ENCODE measurements at regions not wholly inside any gene's neighbourhood (a gene's known extent, or its start where the extent isn't known, plus 50 kb on each side); places are given as distances from the start of the nearest gene placed in this dataset.

DNA sequence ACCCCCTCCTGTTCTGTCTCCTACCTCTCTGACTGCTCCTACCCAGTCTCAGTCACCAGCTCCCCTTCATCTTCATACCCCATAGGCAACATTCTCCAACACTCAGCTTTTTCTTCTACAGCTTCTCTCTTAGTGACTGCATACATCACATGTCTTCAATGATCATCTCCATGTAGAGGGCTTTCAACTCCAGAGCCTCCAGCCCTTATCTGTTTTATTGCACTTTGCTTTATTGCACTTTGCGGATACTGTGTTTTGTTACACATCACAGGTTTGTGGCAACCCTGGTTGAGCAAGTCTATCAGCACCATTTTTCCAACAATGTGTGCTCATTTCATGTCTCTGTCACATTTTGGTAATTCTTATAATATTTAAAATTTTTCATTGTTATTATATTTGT, 230.7 kb downstream of the DEPDC1B start:
- no TSS peak for BruUV-seq (replicated peaks)
- no peaks in the 10 kb centered on the region for H3K4me1 ChIP-seq (ENCODE audit: insufficient read depth, low read length, poor library complexity, severe bottlenecking)
- intact Hi-C loops (cut with micrococcal nuclease; ENCODE audit: unreplicated experiment), result no loop called here

DNA sequence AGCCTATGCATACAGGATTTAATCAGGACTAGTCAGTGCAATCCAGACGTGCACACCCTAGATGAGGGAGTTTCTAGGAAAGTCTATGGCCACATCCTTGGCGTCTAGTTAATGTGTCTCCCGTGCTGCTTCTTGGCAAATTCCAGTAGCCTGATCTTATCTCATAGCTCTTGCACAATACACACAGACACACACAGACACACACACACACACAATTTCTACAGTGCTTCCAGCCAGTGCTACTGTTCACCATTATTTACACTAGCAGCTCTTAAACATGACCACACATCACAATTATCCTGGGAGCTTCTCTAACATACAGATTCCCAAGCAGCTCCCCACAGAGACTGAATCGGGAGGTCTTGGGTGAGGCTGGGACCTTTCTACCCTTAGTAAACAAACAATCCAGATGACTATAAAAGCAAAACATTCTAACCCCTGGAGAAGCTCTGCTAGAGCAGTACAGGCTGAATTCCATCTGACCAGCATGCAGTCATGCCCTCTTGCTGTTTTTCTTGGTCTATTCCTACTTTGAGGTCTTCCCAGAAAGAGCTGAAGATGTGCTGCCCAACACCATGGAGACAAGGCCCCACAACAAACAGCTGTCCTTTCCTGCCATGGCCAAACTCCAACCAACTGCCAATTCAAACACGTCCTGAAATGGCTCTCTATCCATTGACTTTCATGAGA, 236.6 kb downstream of the DEPDC1B start:
- Histone ChIP-seq H3K4me3 (ENCODE audit: low read depth, low read length, poor library complexity, severe bottlenecking) (no peak overlapping the region), H3K9me3 (ENCODE audit: low read depth, low read length, poor library complexity, severe bottlenecking) (no peaks in the 10 kb centered on the region), H3K36me3 (ENCODE audit: insufficient read depth, low read length, poor library complexity, severe bottlenecking) (no peaks in the 10 kb centered on the region), H3K4me1 (ENCODE audit: insufficient read depth, low read length, poor library complexity, severe bottlenecking) (no peaks in the 10 kb centered on the region), H3K27ac (ENCODE audit: low read depth, low read length, poor library complexity, severe bottlenecking) (no peak overlapping the region), H3K27me3 (replicated peaks; ENCODE audit: insufficient read depth, low read depth, low read length, poor library complexity) (no peaks in the 10 kb centered on the region)
- no TSS peak for BruUV-seq (replicated peaks)
- ChIA-PET CTCF (no interaction called here), POLR2A (ENCODE audit: low non-redundant PET) (no interaction called here)
- intact Hi-C loops (cut with micrococcal nuclease; ENCODE audit: unreplicated experiment), result no loop called here
- TF ChIP-seq CTCF (conservative IDR thresholded peaks at IDR 0.05; ENCODE audit: low read depth, low read length) (no peak), EZH2 (IDR thresholded peaks at IDR 0.05; ENCODE audit: borderline replicate concordance, low read depth, low read length, poor library complexity, severe bottlenecking) (no peak)
- no peak for DNase-seq (ENCODE audit: low spot score)

More for the DNA sequence above, 230.7 kb downstream of the DEPDC1B start:
- Histone ChIP-seq H3K27me3 (replicated peaks; ENCODE audit: insufficient read depth, low read depth, low read length, poor library complexity) (no peaks in the 10 kb centered on the region), H3K9me3 (ENCODE audit: low read depth, low read length, poor library complexity, severe bottlenecking) (no peaks in the 10 kb centered on the region), H3K4me3 (ENCODE audit: low read depth, low read length, poor library complexity, severe bottlenecking) (no peak overlapping the region), H3K36me3 (ENCODE audit: insufficient read depth, low read length, poor library complexity, severe bottlenecking) (no peaks in the 10 kb centered on the region), H3K27ac (ENCODE audit: low read depth, low read length, poor library complexity, severe bottlenecking) (no peak overlapping the region)
- DNase-seq (ENCODE audit: low spot score), result no peak
- TF ChIP-seq CTCF (conservative IDR thresholded peaks at IDR 0.05; ENCODE audit: low read depth, low read length) (no peak), EZH2 (IDR thresholded peaks at IDR 0.05; ENCODE audit: borderline replicate concordance, low read depth, low read length, poor library complexity, severe bottlenecking) (no peak)
- CTCF ChIA-PET, result no interaction called here
- POLR2A ChIA-PET (ENCODE audit: low non-redundant PET), result no interaction called here

DNA sequence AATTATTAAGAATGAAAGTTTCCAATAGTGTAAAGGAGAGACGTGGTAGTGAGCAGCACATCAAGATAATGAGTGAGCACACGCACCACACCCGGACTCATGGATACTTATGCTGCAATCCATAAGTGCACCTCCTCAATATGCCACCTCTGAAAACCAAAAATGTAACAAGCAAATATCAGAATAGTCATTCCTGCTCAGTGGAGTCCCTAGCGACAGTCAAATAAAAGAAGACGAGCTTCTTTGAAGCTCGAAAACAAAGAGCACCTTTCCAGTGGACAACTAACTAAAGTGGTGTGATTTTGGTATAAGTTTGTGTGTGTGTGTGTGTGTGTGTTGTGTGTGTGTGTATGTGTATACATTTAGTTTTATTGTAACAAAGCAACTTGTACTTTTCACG, 241.3 kb downstream of the DEPDC1B start:
- no peaks in the 10 kb centered on the region for H3K36me3 ChIP-seq (ENCODE audit: insufficient read depth, low read length, poor library complexity, severe bottlenecking)
- no peak for DNase-seq (ENCODE audit: low spot score)
- CTCF ChIA-PET, result no interaction called here
- no peak overlapping the region for H3K4me3 ChIP-seq (ENCODE audit: low read depth, low read length, poor library complexity, severe bottlenecking)
- H3K27me3 ChIP-seq (replicated peaks; ENCODE audit: insufficient read depth, low read depth, low read length, poor library complexity), result no peaks in the 10 kb centered on the region
- TF ChIP-seq CTCF (conservative IDR thresholded peaks at IDR 0.05; ENCODE audit: low read depth, low read length) (no peak), EZH2 (IDR thresholded peaks at IDR 0.05; ENCODE audit: borderline replicate concordance, low read depth, low read length, poor library complexity, severe bottlenecking) (no peak)
- intact Hi-C loops (cut with micrococcal nuclease; ENCODE audit: unreplicated experiment), result no loop called here
- no peak overlapping the region for H3K27ac ChIP-seq (ENCODE audit: low read depth, low read length, poor library complexity, severe bottlenecking)
- POLR2A ChIA-PET (ENCODE audit: low non-redundant PET), result no interaction called here
- H3K4me1 ChIP-seq (ENCODE audit: insufficient read depth, low read length, poor library complexity, severe bottlenecking), result no peaks in the 10 kb centered on the region
- BruUV-seq (replicated peaks), result no TSS peak
- H3K9me3 ChIP-seq (ENCODE audit: low read depth, low read length, poor library complexity, severe bottlenecking), result no peaks in the 10 kb centered on the region

Data from A673 (cell line).